Kidney glomerular epithelial cell (primary cell): ENCODE measurements at regions not wholly inside any gene's neighbourhood (a gene's known extent, or its start where the extent isn't known, plus 50 kb on each side); places are given as distances from the start of the nearest gene placed in this dataset.

Experiments used
- DNase-seq: peaks from one replicate; lab custom pipeline; 2025; lab: John Stamatoyannopoulos, UW

DNA sequence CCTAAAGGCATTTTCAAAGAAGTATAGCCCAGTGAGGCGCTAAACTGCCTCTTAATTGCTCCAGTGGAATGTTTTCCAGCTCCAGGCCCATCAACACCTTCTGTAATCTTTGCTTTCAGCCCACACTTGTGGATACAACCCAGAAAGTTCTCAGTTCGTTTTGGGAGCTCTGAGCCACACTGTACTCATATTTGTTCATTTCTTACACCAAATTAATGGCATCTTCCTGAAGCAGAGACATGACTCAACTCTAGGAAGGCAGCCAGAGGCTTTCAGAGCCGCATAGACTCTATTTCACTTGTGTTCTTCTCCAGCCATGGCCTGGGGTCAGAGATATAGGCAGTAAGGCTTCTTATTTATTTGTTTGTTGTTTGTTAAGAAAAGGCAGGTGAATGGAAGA lies 175.5 kb upstream of the NCAM1 start:
- no peak for DNase-seq

DNA sequence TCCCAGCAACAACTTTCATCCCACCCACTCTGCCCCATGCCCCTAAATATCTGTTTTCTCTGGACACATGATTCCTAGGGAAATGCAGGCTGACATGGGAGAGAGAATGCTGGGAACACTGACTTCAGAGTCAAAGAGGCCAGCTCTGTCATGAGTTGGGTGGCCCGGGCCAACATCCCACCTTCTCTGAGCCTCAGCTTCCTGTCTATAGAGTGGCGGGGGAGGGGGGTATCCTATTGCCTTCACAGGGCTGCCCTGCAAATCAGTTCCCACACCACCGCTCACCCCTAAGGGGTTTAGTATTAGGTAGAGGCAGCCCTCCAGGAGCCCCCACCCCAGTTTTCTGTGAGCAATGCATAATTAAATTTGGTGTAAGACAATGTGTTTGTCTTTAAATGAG lies 175.0 kb upstream of the NCAM1 start:
- DNase-seq, result no peak

DNA sequence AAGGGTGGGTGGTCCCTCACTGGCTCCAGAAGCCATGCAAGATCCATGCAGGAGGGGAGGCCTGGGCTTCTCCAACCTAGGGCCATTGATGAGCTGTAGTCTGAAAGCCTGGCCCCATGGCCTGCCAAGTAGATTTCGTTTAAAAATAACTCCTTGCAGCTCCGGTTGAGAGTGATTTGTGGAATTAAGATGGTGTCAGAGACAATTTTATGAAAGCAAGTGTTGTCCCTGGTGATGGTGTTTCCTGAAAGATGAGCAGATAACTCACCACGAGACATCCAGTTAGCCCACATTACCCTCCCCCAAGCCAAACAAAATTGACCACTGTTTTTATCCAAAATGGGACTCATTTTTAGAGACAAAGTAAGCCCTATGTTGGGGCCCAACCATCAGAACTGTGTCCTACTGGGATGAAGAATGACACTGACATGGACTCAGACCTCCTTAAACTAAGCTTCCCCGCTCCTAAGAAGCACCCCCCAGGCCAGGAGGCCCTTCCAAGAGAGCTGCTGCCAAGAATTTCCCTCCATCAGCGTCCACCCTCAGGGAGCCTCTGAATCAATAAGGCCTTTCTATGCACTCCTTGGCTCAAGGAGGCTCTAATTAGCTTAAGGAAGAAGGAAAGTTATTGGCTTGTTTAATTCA lies 174.2 kb upstream of the NCAM1 start:
- no peak for DNase-seq

DNA sequence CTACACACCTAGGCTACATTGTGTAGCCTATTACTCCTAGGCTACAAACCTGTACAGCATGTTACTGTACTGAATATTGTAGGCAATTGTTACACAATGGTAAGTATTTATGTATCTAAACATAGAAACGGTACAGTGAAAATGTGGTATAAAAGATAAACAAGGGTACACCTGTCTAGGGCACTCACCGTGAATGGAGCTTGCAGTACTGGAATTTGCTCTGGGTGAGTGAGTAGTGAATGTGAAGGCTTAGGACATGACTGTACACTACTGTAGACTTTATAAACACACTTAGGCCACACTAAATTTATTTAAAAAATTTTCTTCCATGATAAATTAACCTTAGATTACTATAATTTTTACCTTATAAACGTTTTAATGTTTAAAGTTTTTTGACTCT lies 171.7 kb upstream of the NCAM1 start:
- DNase-seq, result peak; percentile 24

DNA sequence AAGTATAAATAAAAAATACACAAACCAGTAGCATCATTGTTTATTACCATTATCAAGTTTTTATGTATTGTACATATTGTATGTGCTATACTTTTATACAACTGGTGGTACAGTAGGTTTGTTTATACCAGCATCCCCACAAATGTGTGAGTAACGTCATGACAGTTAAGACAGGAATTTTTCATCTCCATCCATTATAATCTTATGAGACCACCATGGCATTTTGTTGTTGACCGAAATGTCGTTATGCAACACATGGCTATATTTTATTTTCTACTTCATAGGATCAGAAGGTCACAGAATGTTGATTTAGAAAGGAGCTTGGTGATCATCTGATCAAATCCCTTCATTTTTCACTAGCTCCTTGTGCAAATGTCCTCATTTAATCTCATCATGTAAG lies 170.9 kb upstream of the NCAM1 start:
- no peak for DNase-seq

DNA sequence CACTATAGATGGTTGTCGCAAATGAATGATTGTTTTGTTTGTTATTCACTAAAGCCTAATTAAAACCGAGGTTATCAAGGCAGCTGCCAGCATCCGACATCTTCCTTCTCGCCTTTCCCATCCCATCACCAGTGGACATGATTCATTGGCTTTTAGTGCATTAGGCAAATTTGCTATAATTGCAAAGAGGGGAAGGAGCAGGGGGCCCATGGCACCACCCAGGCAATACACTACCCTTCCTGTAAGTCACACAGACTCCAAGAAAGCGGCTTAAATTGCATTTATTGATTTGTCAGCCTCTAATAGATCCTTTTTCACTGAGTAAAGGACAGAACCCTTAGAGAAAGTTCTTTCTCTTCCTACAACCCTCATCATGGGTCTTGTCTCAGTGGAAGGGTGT lies 169.2 kb upstream of the NCAM1 start:
- DNase-seq, result no peak

DNA sequence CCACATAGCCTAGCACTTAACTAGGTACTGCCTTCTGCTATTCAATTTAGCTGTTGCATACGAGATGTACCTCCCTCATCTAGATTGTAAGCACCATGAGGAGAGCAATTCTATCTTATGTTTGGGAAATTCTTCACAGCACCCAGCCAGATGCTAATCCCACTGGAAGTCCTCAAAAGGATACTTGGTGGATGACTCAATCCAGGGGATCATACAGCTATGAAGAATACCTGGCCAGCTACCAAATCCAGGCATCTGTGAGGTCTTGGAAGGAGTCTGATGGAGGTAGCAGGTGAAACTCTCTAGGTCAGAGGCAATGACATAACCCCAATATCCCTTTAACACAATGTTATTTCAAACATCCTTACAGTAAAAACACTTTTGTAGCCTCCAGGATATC lies 167.8 kb upstream of the NCAM1 start:
- no peak for DNase-seq

DNA sequence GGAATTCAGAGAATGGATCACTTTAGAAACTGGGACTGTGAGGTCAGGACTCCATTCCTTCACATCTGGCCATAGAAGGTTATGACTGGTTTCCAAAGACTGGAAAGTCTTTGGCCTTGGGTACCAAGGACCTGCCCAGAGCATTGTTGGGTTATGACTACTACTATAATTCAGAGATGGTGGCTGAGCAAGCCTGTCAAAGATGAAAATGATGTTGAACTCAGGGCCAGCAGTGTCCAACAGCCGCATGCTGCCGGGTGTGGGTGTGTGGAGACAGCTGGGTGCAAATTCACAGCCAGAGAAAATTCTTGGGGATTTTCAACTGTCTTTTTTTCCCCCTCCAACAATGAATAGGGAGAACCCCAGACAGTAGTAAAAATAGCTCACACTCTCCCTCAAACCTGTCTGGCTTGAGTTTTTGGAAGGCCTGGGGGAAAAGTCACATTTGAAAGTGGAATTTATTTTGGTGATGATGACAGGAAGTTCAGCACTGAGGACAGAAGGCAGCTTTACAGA lies 166.8 kb upstream of the NCAM1 start:
- DNase-seq, result no peak

DNA sequence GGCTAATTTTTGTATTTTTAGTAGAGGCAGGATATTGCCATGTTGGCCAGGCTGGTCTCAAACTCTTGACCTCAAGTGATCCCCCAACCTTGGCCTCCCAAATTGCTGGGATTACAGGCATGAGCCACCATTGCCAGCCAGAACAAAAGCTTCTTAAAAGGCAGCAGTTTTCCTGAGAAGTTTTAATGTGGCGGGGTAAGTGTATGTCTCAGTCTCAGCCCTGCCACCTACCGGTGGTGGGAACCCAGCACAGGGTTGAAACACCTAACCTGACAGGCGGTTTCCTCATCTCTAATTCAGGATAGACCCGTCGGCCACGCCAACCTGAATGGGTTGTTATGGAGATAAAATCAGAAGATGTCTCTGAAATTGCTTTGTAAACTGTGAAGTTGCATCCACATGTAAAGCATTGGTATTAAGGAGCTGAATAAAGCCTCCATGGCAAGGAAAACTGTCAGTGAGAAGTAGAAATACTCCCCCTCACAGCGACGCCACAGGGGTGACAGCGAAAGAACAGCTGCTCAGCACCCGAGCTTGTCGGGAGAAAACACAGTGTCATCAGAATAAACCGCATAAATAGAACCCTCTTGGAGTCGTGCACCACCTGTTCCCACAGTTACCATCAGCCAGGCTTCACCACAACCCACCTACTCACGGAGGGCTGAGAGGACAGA lies 165.9 kb upstream of the NCAM1 start:
- DNase-seq, result no peak

DNA sequence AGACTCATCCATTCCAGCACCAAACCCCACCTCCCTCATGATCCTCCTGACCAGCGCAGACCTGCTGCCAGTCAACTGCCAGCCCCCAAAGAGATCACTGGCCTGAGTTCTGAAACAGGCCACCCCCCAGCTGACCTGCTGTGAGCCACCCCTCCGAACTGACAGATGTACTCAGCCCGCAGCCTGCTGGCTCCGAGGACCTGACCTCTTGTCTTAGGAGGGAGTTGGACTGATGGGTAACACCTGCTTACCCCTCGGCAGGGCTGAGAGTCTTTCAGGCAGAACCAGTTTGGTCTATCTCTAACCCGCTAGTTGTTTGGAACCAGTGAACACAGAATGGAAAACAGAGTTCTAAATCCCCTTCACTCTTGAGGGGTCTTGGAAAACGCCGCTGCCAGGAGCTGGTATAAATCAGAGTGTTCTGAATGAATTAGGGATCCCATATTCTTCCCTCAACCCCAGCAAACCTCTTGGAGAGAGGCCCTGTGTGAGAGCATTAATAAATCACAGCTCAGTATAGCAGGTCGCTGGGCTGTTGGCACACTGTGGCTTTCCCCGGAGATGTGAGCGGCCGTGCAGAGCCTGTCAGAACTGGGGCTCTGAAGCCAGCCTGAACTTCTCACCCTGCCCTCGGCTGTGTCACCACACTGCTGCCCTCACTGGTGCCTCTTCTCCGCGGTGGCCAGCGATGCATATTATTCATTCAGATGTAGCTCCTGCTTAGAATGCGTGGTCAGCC lies 165.1 kb upstream of the NCAM1 start:
- DNase-seq, result peak; percentile 44

DNA sequence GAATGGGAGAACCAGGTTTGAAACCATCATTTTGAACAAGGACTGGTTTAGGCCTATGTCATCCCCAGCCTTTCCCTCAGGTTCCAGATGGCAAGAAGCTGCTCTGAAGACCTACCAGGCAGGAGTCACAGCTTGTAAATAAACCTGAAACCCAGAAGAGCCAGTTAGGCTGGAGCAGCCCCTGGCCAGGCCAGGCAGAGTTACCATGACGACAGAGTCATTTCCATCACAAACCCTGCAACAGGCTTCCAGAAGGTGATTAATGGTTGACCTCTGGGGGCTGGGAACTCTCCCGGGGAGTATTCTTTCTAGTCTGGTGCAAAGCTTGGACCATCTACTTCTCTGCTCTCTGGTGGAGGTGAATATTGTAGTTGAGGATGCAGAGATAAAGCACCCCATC lies 164.1 kb upstream of the NCAM1 start:
- DNase-seq, result peak; percentile 11

DNA sequence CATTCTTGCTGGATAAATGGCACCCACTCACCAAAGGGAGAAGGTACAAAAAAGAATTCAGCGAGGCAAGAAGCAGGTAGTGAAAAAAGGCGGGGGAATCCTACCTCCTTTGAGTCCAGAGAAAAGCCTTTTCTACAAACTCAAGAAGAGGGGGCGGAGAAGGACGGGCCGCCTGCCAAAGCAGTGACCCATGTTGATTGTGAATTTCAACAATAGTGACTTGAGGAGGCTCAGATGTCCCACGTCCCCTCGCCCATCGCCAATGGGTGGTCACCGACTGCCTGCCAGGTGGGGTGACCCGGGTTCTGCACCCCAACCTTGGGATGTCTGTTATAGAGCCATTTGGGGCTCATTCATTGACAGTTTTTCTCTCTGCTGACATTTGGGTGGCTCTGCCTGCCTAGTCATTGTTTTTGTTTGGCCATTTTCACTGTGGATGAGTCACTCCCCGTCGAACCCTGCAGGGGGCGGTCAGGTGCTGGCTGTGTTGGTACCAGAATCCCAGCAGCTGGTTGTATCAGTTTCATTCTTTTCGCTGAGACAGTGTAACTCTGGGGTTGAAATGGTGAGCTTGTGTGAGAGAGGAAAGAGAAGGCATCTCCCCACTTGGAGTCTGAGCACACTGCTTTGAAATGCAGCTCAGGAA lies 163.4 kb upstream of the NCAM1 start:
- peak; percentile 21 for DNase-seq

DNA sequence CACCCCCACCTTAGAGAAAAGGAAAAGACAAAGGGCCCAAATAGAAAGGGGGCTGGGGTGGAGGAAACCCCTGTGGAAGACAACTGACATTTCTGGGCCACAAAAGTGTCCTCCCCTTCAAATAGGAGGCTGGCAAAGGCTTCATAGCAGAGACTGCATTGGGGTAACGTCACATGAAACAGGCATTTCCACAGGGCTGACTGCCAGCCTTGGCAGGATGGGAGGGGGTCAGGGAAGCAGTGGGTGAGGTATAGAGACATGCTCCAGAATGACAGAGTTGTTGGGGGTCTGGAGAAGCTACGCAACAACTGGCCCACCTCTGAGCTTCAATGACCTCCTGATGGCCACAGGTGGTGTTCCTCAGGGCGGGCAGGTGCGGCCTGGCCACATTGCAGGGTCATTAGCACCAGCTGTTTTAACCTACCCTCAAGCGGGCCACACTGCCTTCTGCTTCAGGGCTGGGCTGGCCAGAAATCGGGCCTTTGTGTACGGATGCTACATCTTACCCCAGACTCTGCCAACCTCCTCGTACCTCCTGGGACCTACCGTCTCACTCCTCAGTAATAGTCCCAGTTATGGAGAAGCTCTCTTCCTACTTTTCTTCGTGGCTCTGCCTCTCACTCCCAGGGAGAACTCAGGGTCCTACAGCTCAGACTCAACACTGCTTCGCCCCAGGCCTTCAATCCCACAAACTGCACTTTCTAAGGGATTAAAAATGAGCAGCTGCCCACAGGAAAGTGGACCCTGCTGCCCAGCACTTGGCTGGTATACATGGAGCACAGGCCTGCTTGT lies 160.0 kb upstream of the NCAM1 start:
- no peak for DNase-seq

DNA sequence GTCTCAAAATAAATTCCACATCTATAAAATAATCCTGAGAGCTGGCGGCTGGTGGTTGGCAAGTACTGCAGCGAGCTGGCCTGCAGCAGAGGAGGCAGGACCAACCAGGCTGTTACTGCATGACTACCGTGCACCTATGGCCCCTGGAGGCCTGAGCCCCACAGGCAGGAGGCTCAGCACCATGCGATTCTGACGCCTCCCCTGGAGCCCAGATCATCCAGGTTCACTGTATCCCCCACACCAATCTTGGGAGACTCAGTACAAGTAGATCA lies 159.5 kb upstream of the NCAM1 start:
- no peak for DNase-seq

DNA sequence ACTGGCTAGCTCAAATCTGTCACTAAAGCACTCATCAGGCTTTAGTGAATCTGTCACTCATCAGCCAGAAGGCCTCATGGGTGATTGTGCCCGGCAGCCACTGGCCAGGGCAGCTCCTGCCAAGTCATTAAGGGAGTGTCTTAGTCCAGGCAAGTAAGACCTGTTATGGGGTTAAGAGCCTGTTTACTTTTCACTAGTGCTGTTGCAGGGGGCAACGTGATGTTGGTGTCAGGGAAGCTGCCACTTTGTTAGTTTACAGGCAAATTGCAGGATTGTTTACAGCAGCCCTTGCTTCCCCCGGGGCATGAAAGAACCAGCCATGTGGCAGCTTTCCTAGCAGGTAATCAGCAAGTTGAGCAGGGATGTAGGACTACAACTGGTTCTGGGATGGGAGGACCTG lies 155.6 kb upstream of the NCAM1 start:
- no peak for DNase-seq

DNA sequence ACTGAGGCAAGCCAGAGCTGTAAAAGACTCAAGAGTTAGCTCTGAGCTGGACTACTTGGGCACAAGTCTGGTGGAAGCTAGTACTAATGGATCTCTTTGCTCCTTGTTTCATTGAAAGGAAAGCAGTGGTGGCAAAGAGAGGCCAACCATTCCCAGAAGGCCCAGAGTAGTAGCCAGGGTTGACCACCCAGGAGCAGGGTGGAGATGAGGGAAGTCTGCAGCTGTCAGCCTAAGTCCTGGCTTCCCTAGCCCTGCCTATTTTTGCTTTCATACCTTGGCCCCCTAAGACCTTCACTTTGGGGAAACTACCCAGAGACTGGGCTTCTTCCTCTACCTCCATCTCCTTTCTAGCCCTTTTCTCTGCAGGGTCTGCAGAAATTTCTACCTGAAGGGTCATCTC lies 155.0 kb upstream of the NCAM1 start:
- DNase-seq, result no peak

DNA sequence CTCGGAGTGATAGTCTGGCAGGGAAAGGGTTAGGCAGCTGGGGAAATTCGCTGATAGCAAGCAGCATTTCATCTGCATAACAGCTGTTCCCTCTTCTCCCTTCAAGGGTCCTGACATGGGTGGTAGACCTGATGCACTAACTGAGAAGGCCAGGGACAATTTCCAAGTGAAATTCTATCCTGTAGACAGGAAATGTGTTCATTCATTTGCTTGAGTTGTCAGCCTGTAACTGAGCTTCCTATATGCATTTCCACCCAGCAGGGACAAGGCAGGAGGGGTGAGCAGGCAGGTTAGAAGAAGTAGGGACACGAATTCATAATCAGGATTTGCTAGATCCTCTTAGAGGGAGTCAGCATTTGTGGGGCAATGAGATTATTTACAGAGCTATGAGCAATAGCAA lies 154.3 kb upstream of the NCAM1 start:
- no peak for DNase-seq

DNA sequence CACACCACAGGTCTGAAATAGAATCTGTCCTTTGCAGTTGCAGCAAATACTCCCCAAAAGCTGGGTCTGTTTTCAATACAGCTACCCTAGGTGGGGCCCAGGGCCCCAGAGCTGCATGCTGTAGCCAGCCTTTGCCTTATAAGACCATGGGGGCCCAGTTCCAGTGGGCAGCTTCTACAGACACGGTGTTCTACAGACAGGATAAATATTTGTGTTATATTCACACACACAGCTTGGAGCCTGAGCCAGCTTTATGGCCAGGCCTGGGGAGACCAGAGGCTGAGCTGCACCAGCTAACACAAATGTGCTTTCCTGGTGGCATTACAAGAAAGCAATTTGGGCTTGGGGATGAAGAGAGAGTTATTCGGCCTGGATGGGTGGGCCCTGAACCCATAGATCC lies 151.8 kb upstream of the NCAM1 start:
- no peak for DNase-seq

DNA sequence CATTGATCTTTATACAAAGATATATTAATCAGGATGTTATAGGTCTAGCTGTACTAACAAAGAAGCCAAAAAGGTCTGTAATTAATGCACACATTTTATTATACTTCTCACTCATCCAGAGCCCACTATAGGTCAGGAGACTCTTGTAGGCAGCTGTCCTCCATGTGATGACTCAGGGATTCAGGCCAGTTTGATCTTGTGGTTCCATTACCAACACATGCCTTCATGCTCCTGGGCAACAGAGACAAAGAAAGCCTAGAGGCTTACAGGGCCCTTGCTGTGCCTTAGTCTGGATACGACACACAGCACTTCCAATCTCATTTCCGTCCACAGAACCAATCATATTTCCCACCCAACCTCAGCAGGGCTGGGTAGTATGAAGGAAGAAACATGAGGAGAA lies 150.3 kb upstream of the NCAM1 start:
- DNase-seq, result no peak

DNA sequence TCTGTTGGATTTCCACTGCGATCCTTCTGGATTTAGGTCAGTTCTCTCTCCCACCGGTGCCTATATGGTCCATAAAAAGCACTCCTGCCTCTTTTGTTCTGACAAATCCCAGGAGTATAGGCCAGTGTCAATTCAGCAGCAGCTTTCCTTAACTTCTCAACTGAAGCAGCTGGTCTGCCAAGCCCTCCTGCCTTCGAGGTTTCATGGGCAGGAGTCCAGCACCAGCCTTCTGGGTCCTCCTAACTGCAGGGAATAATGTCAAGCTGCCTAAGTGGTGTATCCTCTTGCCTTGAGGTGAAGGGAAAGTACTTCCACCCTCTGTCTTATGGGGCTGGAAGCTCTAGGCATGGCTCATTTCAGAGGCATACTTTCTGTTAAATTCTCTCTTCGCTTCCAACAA lies 149.4 kb upstream of the NCAM1 start:
- no peak for DNase-seq

DNA sequence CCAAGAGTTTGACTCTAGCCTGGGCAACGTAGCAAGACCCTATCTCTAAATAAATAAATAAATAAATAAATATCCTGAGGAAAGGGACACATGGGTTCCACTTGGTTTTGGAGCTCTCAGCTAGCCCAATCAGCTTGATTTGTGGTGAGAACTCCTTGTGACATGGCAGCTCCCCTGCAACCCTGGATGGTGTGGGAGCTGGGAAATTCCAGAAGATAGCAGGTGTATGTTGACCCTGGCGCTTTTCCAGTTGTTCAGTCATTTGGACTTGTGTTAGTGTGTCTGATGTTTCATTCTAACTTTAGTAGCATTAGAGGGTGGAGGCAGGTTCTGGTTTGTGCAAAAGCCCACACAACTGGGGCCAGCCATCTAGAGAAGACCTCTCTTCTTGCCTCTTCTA lies 148.5 kb upstream of the NCAM1 start:
- no peak for DNase-seq

DNA sequence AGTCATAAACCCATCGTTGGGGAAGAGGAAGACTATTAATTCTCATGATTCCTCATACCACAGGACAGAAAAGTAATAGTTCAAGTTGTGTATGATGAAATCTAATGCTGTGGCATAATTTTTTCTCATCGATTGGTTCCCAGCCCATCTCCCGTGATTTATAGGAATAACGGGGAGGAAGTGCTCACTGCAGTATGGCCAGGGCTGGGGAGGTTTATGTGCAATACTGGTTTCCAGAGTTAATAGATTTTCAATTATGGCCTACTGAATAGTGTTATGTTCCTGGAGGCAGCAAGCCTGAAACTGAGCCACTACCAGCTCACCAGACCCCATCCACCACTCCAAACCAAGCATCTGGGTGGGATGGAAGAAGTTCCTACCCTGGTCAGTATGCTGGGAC lies 147.1 kb upstream of the NCAM1 start:
- DNase-seq, result no peak
